ENCODE measurements at regions not wholly inside any gene's neighbourhood (a gene's known extent, or its start where the extent isn't known, plus 50 kb on each side); places are given as distances from the start of the nearest gene placed in this dataset.

DNA sequence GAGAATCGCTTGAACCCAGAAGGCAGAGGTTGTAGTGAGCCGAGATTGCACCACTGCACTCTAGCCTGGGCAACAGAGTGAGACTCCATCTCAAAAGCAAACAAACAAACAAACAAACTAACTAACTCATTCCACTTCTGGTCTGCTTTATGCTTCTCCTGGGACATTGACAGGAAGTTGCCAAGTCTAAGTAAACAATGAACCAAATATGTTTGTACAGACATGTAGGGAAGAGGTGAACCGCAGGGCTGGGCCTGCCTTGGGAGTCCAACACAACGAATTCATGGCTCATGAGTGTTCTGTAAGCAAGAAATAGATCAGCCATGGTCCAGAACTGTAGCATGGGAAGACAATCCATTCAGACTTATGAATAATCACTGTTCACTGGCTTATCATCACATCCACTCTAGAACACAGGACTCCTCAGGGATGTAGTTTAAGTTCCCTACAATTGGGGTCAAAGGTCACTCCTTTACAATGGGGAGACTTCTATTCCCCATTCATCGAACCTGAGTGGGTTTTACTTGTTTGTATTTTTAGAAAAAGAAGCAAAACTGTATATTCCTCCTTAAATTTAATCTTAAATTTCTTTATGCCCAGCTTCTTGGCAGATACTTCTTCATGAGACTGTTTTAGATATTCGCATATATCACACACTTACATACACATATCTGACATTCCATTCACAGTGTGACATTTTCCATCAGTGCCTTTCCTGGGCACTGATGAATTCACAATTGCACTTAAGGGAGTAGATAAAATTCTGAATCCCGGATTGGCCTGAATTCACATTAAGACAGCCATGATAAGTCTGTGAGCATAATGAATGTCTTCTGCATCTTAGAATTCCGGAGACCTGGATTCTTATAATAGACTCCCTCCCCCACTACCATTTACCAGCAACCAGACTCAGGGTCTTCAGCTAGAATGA is 159.1 kb upstream of the EEPD1 start:
- intact Hi-C loops (cut with micrococcal nuclease; ENCODE audit: unreplicated experiment) = no loop called here
- Histone ChIP-seq H3K27me3 (replicated peaks; ENCODE audit: control insufficient read depth, insufficient read depth, low read length) (no peaks in the 10 kb centered on the region), H3K36me3 (ENCODE audit: control insufficient read depth, insufficient read depth, low read length) (no peaks in the 10 kb centered on the region), H3K4me3 (ENCODE audit: low read depth, low read length) (no peak overlapping the region), H3K9me3 (no peaks in the 10 kb centered on the region), H3K4me1 (no peaks in the 10 kb centered on the region)
- POLR2A ChIA-PET = no interaction called here
- DNase-seq = no peak
- Mint-ChIP-seq H3K36me3 (ENCODE audit: insufficient read depth, unreplicated experiment) (no peaks in the 10 kb centered on the region), H3K9me3 (ENCODE audit: unreplicated experiment) (no peaks in the 10 kb centered on the region), H3K27ac (ENCODE audit: unreplicated experiment) (no peak overlapping the region), H3K4me3 (ENCODE audit: unreplicated experiment) (no peak overlapping the region), H3K4me1 (ENCODE audit: low read depth, unreplicated experiment) (peaks cover 6% of the 10 kb centered on the region), H3K27me3 (ENCODE audit: insufficient read depth, unreplicated experiment) (no peaks in the 10 kb centered on the region)
- TF ChIP-seq, protein P1, sequence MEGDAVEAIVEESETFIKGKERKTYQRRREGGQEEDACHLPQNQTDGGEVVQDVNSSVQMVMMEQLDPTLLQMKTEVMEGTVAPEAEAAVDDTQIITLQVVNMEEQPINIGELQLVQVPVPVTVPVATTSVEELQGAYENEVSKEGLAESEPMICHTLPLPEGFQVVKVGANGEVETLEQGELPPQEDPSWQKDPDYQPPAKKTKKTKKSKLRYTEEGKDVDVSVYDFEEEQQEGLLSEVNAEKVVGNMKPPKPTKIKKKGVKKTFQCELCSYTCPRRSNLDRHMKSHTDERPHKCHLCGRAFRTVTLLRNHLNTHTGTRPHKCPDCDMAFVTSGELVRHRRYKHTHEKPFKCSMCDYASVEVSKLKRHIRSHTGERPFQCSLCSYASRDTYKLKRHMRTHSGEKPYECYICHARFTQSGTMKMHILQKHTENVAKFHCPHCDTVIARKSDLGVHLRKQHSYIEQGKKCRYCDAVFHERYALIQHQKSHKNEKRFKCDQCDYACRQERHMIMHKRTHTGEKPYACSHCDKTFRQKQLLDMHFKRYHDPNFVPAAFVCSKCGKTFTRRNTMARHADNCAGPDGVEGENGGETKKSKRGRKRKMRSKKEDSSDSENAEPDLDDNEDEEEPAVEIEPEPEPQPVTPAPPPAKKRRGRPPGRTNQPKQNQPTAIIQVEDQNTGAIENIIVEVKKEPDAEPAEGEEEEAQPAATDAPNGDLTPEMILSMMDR (IDR thresholded peaks at IDR 0.05; ENCODE audit: insufficient read depth in 1 of 2, low read depth in 1 of 2, low read length in 1 of 2, severe bottlenecking in 1 of 2, unreplicated experiment in 1 of 2) = no peak
- BruUV-seq (replicated peaks) = no TSS peak
- CTCF ChIA-PET = no interaction called here

DNA sequence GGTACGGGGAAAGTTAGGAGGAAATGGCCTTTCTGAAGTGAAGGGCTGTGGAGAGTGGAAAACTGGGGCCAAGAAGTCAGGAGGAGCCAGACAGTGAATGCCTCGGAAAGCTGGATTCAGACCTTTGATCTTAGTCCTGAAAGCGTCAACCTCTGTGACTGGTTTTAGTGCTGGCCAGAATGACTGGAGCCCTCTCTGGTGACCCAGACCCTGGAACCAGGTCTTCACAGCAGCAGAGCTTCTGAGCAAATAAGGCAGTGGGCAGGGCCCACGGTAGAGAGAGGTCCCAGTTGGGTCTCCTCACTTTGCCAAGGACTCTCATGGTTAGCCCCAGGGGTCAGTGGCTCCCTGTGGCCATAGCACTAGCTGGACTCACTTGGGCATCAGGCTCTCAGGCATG is 157.7 kb upstream of the EEPD1 start:
- Mint-ChIP-seq H3K27ac (ENCODE audit: unreplicated experiment) (no peak overlapping the region), H3K9me3 (ENCODE audit: unreplicated experiment) (no peaks in the 10 kb centered on the region), H3K4me1 (ENCODE audit: low read depth, unreplicated experiment) (peaks cover 6% of the 10 kb centered on the region), H3K27me3 (ENCODE audit: insufficient read depth, unreplicated experiment) (no peaks in the 10 kb centered on the region), H3K4me3 (ENCODE audit: unreplicated experiment) (no peak overlapping the region), H3K36me3 (ENCODE audit: insufficient read depth, unreplicated experiment) (no peaks in the 10 kb centered on the region)
- ChIA-PET POLR2A (no interaction called here), CTCF (no interaction called here)
- DNase-seq = no peak
- TF ChIP-seq, protein P1 (IDR thresholded peaks at IDR 0.05; ENCODE audit: insufficient read depth in 1 of 2, low read depth in 1 of 2, low read length in 1 of 2, severe bottlenecking in 1 of 2, unreplicated experiment in 1 of 2) = no peak
- Histone ChIP-seq H3K36me3 (ENCODE audit: control insufficient read depth, insufficient read depth, low read length) (no peaks in the 10 kb centered on the region), H3K4me1 (no peaks in the 10 kb centered on the region), H3K9me3 (peaks cover 4% of the 10 kb centered on the region; the same call in 1 of the 2 replicates), H3K4me3 (ENCODE audit: low read depth, low read length) (no peak overlapping the region), H3K27me3 (replicated peaks; ENCODE audit: control insufficient read depth, insufficient read depth, low read length) (no peaks in the 10 kb centered on the region)
- no TSS peak for BruUV-seq (replicated peaks)
- intact Hi-C loops (cut with micrococcal nuclease; ENCODE audit: unreplicated experiment) = no loop called here

DNA sequence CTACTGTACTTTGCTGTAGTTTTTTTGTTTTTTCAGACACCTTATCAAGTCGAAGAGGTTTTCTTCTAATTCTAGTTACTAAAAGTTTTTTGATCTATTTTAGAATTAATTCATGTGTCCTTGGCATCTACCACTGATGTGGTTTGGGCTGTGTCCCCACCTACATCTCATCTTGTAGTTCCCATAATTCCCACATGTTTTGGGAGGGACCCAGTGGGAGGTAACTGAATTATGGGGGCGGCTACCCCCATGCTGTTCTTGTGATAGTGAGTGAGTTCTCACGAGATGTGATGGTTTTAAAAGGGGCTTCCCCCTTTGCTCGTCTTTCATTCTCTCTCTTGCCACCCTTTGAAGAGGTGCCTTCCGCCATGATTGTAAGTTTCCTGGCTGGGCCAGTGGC is 154.6 kb upstream of the EEPD1 start:
- no peak overlapping the region for H3K4me3 Mint-ChIP-seq (ENCODE audit: unreplicated experiment)
- intact Hi-C loops (cut with micrococcal nuclease; ENCODE audit: unreplicated experiment) = no loop called here
- ChIA-PET POLR2A (no interaction called here), CTCF (no interaction called here)
- peaks cover 4% of the 10 kb centered on the region; the same call in 1 of the 2 replicates for H3K4me1 ChIP-seq
- no peak for DNase-seq
- no peaks in the 10 kb centered on the region for H3K27me3 ChIP-seq (replicated peaks; ENCODE audit: control insufficient read depth, insufficient read depth, low read length)
- no peaks in the 10 kb centered on the region for H3K27me3 Mint-ChIP-seq (ENCODE audit: insufficient read depth, unreplicated experiment)
- H3K9me3 Mint-ChIP-seq (ENCODE audit: unreplicated experiment) = peaks cover 9% of the 10 kb centered on the region
- H3K36me3 ChIP-seq (ENCODE audit: control insufficient read depth, insufficient read depth, low read length) = no peaks in the 10 kb centered on the region
- TF ChIP-seq, protein P1 (IDR thresholded peaks at IDR 0.05; ENCODE audit: insufficient read depth in 1 of 2, low read depth in 1 of 2, low read length in 1 of 2, severe bottlenecking in 1 of 2, unreplicated experiment in 1 of 2) = no peak
- H3K36me3 Mint-ChIP-seq (ENCODE audit: insufficient read depth, unreplicated experiment) = no peaks in the 10 kb centered on the region
- peaks cover 4% of the 10 kb centered on the region; the same call in 1 of the 2 replicates for H3K9me3 ChIP-seq
- no peak overlapping the region for H3K27ac Mint-ChIP-seq (ENCODE audit: unreplicated experiment)
- H3K4me3 ChIP-seq (ENCODE audit: low read depth, low read length) = no peak overlapping the region
- peaks cover 9% of the 10 kb centered on the region for H3K4me1 Mint-ChIP-seq (ENCODE audit: low read depth, unreplicated experiment)
- BruUV-seq (replicated peaks) = no TSS peak
